DND-41 (cell line): ENCODE measurements at regions not wholly inside any gene's neighbourhood (a gene's known extent, or its start where the extent isn't known, plus 50 kb on each side); places are given as distances from the start of the nearest gene placed in this dataset.

Source experiments
- EZH2 ChIP-seq: IDR thresholded peaks from 3 replicates; pipeline ENCODE4 v1.6.1; 2012; ENCODE audit warnings: borderline replicate concordance, low read depth, mild to moderate bottlenecking, moderate library complexity, low read length, inconsistent platforms; ENCODE audit not compliant: severe bottlenecking
- TF ChIP-seq, protein P1 (sequence below): IDR thresholded peaks from 2 replicates; pipeline ENCODE4 v1.5.1; 2012; ENCODE audit warnings: borderline replicate concordance, low read length, moderate library complexity, mild to moderate bottlenecking; ENCODE audit not compliant: poor library complexity, severe bottlenecking; ENCODE audit errors: extremely low read depth

DNA sequence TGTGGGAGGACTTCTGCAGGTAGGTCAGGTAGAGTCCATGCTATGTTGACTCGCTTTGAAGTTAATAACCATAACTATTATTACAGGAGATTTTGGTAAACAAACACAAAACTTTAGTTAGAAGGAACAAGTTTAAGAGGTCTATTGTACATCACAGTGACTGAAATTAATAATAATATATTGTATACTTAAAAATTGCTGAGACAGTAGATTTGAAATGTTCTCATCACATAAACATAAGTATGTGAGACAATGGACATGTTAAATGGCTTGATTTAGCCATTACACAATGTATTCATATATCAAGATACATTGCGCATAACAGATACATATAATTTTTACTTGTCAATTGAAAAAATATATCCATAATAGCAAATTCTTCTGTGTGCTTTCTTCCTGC lies 91.4 kb upstream of the CD53 start:
- TF ChIP-seq, protein P1, sequence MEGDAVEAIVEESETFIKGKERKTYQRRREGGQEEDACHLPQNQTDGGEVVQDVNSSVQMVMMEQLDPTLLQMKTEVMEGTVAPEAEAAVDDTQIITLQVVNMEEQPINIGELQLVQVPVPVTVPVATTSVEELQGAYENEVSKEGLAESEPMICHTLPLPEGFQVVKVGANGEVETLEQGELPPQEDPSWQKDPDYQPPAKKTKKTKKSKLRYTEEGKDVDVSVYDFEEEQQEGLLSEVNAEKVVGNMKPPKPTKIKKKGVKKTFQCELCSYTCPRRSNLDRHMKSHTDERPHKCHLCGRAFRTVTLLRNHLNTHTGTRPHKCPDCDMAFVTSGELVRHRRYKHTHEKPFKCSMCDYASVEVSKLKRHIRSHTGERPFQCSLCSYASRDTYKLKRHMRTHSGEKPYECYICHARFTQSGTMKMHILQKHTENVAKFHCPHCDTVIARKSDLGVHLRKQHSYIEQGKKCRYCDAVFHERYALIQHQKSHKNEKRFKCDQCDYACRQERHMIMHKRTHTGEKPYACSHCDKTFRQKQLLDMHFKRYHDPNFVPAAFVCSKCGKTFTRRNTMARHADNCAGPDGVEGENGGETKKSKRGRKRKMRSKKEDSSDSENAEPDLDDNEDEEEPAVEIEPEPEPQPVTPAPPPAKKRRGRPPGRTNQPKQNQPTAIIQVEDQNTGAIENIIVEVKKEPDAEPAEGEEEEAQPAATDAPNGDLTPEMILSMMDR = no peak
- no peak for TF ChIP-seq EZH2
